ENCODE measurements at regions not wholly inside any gene's neighbourhood (a gene's known extent, or its start where the extent isn't known, plus 50 kb on each side); places are given as distances from the start of the nearest gene placed in this dataset.

DNA sequence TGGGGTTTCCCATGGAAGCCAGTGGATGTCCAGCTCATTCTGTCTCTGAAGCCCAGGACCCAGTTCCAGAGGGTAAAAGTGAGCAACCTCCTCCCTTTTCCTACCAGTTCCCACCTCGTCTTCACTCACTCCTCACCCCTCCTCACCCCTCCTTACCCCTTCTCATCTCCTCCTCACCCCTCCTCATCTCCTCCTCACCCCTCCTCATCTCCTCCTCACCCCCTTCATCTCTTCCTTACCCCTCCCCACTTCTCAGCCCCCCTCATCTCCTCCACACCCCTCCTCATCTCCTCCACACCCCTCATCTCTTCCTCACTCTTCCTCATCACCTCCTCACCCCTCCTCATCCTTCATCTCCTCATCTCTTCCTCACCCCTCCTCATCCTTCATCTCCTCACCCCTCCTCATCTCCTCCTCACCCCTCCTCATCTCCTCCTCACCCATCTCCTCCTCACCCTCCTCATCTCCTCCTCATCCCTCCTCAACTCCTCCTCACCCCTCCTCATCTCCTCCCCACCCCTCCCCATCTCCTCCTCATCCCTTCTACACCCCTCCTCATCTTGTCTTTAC, 246.1 kb downstream of the MYLK4 start:
- H3K9ac ChIP-seq (ENCODE audit: insufficient read depth, low read depth, low read length), result no peak overlapping the region
- no peak overlapping the region for H3K4me3 ChIP-seq (replicated peaks in 1 of 3; ENCODE audit: insufficient read depth in 1 of 3, low read depth in 2 of 3, low read length in 3 of 3)
- H2AFZ ChIP-seq (ENCODE audit: low read length), result no peak overlapping the region
- H3K79me2 ChIP-seq (ENCODE audit: insufficient read depth, low read length), result no peaks in the 10 kb centered on the region
- BruUV-seq (replicated peaks), result no TSS peak
- no peaks in the 10 kb centered on the region for H3K27me3 ChIP-seq (ENCODE audit: control insufficient read depth in 1 of 2, insufficient read depth in 2 of 2, low read length in 2 of 2)
- H3K9me3 ChIP-seq (ENCODE audit: low read length), result no peaks in the 10 kb centered on the region
- peak; percentile 83; the same call in 1 of the 2 replicates for TF ChIP-seq PCBP1 (IDR thresholded peaks at IDR 0.05; ENCODE audit: borderline replicate concordance, low read depth, low read length)
- peak; percentile 84 for TF ChIP-seq PCBP2 (optimal IDR thresholded peaks at IDR 0.05; ENCODE audit: low read depth, low read length, poor library complexity, severe bottlenecking)
- TF ChIP-seq KMT2A (CRISPR knock-in tag; IDR thresholded peaks at IDR 0.05), result no peak
- TF ChIP-seq ZSCAN25 (CRISPR knock-in tag; IDR thresholded peaks at IDR 0.05), result peak; percentile 82
- TF ChIP-seq ZFX (CRISPR knock-in tag; IDR thresholded peaks at IDR 0.05; ENCODE audit: low read depth), result 0 out of 2 replicates have a peak, but pooled peaks have one; percentile 7
- H3K36me3 ChIP-seq (replicated peaks in 1 of 2; ENCODE audit: control insufficient read depth in 1 of 2, insufficient read depth in 2 of 2, low read length in 2 of 2), result no peaks in the 10 kb centered on the region
- 11% methylated on average over 1 of the region's 1 CpG for WGBS (ENCODE audit: low lambda C conversion rate)
- FAIRE-seq (no peak), DNase-seq (ENCODE audit: low spot score) (no peak), ATAC-seq (no peak)
- ChIA-PET POLR2A (no interaction called here), CTCF (ENCODE audit: low intra/inter-chr PET ratio, low total read pairs) (no interaction called here)
- in situ Hi-C loops (cut with HindIII; ENCODE audit: extremely low pct_ligation_motif_present, low pct_unique_long_range_greater_than_20kb), result no loop called here
- H3K4me1 ChIP-seq (ENCODE audit: insufficient read depth, low read length), result peaks cover 38% of the 10 kb centered on the region
- H3K4me2 ChIP-seq (ENCODE audit: low read depth, low read length), result peak overlapping the region; percentile 30; the same call in 1 of the 2 replicates
- H3K27ac ChIP-seq (ENCODE audit: extremely low read length, insufficient read depth, low read length), result no peak overlapping the region
- intact Hi-C loops (cut with micrococcal nuclease; ENCODE audit: unreplicated experiment), result no loop called here
- H4K20me1 ChIP-seq (ENCODE audit: insufficient read depth, low read length), result no peaks in the 10 kb centered on the region

DNA sequence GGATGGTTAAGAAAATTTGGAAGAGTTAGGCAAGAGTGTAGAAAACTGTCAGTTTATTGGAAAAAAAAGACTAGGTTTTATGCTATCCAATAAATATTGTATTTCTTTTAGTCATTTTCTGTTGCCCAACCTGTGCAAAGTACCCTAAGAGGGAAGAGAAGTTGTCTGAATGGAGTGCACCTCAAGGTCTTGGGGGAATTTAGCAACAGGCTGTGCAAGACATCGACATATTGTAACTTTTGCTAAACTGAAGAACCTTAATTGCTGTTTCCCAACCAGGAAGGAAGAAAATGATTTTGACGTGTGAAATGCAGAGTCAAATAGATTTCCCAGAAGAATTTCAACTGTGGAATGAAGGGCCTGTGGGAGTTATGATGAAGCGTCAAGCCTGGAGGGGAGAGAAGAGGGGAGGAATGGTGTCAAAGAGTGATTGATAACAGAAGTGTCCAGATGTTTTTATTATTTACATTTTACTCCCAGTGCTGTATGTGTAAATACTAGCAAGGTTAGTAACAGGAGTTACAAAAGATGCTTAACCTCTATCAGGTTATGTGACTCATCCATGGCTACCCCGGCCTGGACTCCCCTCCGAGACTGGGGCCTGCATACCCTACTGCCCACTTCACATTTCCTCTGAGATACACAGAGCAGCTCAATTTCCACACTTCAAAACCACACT, 246.8 kb downstream of the MYLK4 start:
- FAIRE-seq, result peak; percentile 70
- Histone ChIP-seq H2AFZ (ENCODE audit: low read length) (no peak overlapping the region), H3K4me1 (ENCODE audit: insufficient read depth, low read length) (peaks cover 38% of the 10 kb centered on the region), H3K4me3 (replicated peaks in 1 of 3; ENCODE audit: insufficient read depth in 1 of 3, low read depth in 2 of 3, low read length in 3 of 3) (no peak overlapping the region), H3K36me3 (replicated peaks in 1 of 2; ENCODE audit: control insufficient read depth in 1 of 2, insufficient read depth in 2 of 2, low read length in 2 of 2) (no peaks in the 10 kb centered on the region), H3K27me3 (ENCODE audit: control insufficient read depth in 1 of 2, insufficient read depth in 2 of 2, low read length in 2 of 2) (no peaks in the 10 kb centered on the region; a peak in 1 of 5 replicates), H3K79me2 (ENCODE audit: insufficient read depth, low read length) (no peaks in the 10 kb centered on the region), H3K27ac (ENCODE audit: extremely low read length, insufficient read depth, low read length) (no peak overlapping the region), H3K9me3 (ENCODE audit: low read length) (no peaks in the 10 kb centered on the region), H4K20me1 (ENCODE audit: insufficient read depth, low read length) (no peaks in the 10 kb centered on the region), H3K9ac (ENCODE audit: insufficient read depth, low read depth, low read length) (no peak overlapping the region), H3K4me2 (ENCODE audit: low read depth, low read length) (peak overlapping the region; percentile 30; the same call in 1 of the 2 replicates)
- in situ Hi-C loops (cut with HindIII; ENCODE audit: extremely low pct_ligation_motif_present, low pct_unique_long_range_greater_than_20kb), result no loop called here
- WGBS (ENCODE audit: low lambda C conversion rate), result under 1% methylated on average over 3 of the region's 5 CpGs
- ChIA-PET POLR2A (no interaction called here), CTCF (ENCODE audit: low intra/inter-chr PET ratio, low total read pairs) (no interaction called here)
- no TSS peak for BruUV-seq (replicated peaks)
- peak; percentile 80 for ATAC-seq
- DNase-seq (ENCODE audit: low spot score), result peak; percentile 55
- intact Hi-C loops (cut with micrococcal nuclease; ENCODE audit: unreplicated experiment), result no loop called here
- TF ChIP-seq, protein P1, sequence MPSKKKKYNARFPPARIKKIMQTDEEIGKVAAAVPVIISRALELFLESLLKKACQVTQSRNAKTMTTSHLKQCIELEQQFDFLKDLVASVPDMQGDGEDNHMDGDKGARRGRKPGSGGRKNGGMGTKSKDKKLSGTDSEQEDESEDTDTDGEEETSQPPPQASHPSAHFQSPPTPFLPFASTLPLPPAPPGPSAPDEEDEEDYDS (CRISPR knock-in tag; IDR thresholded peaks at IDR 0.05), result no peak
- peak; percentile 19 for TF ChIP-seq XRCC5 (optimal IDR thresholded peaks at IDR 0.05; ENCODE audit: low read length)
- 0 out of 2 replicates have a peak, but pooled peaks have one; percentile 19 for TF ChIP-seq ZFX (CRISPR knock-in tag; IDR thresholded peaks at IDR 0.05; ENCODE audit: low read depth)
- no peak for TF ChIP-seq RFX5 (IDR thresholded peaks at IDR 0.05; ENCODE audit: low read depth, low read length)
- peak; percentile 26; the same call in 1 of the 2 replicates for TF ChIP-seq SOX5 (CRISPR knock-in tag; IDR thresholded peaks at IDR 0.05; ENCODE audit: borderline replicate concordance)
- no peak for TF ChIP-seq KAT2B (IDR thresholded peaks at IDR 0.05; ENCODE audit: borderline replicate concordance, low read depth, low read length)
- peak; percentile 29; the same call in 1 of the 2 replicates for TF ChIP-seq PPARG (CRISPR knock-in tag; conservative IDR thresholded peaks at IDR 0.05)
- TF ChIP-seq, protein P2, sequence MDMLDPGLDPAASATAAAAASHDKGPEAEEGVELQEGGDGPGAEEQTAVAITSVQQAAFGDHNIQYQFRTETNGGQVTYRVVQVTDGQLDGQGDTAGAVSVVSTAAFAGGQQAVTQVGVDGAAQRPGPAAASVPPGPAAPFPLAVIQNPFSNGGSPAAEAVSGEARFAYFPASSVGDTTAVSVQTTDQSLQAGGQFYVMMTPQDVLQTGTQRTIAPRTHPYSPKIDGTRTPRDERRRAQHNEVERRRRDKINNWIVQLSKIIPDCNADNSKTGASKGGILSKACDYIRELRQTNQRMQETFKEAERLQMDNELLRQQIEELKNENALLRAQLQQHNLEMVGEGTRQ (IDR thresholded peaks at IDR 0.05; ENCODE audit: low read depth, low read length), result no peak
- TF ChIP-seq, protein P2 (CRISPR knock-in tag; IDR thresholded peaks at IDR 0.05; ENCODE audit: borderline replicate concordance), result no peak
- no peak for TF ChIP-seq ZC3H13 (CRISPR knock-in tag; IDR thresholded peaks at IDR 0.05)
- TF ChIP-seq TOE1 (CRISPR knock-in tag; IDR thresholded peaks at IDR 0.05), result no peak
- no peak for TF ChIP-seq ZFP37 (CRISPR knock-in tag; IDR thresholded peaks at IDR 0.05; ENCODE audit: borderline replicate concordance)
